ENCODE measurements at regions not wholly inside any gene's neighbourhood (a gene's known extent, or its start where the extent isn't known, plus 50 kb on each side); places are given as distances from the start of the nearest gene placed in this dataset.

- WGBS, 2 experiments: 91 to 96% methylated on average over 9 of the region's 9 CpGs
- Histone ChIP-seq H3K4me3 (ENCODE audit: insufficient read depth, low read depth, low read length) (no peak overlapping the region), H3K27ac (ENCODE audit: insufficient read depth, low read depth, low read length, poor library complexity, severe bottlenecking) (no peak overlapping the region)
These were observed 273.8 kb downstream of the RPS6KC1 start for GRCh38 chr1:213324859-213325258.

GRCh38 chr1:213325482-213325881 is 274.4 kb downstream of the RPS6KC1 start:
- 92 to 95% methylated on average over 9 of the region's 9 CpGs for WGBS, 2 experiments
- no peaks in the 10 kb centered on the region for H3K27me3 ChIP-seq (ENCODE audit: control insufficient read depth, insufficient read depth, low read length, poor library complexity, severe bottlenecking)
- no peak overlapping the region for H3K4me3 ChIP-seq (ENCODE audit: insufficient read depth, low read depth, low read length)
- no peaks in the 10 kb centered on the region for H3K36me3 ChIP-seq (ENCODE audit: control insufficient read depth, insufficient read depth, low read length)
- H3K27ac ChIP-seq (ENCODE audit: insufficient read depth, low read depth, low read length, poor library complexity, severe bottlenecking): no peak overlapping the region
- H3K9me3 ChIP-seq (ENCODE audit: control insufficient read depth, low read length): no peaks in the 10 kb centered on the region
- H3K4me1 ChIP-seq (ENCODE audit: control insufficient read depth, insufficient read depth, low read length): peaks cover 12% of the 10 kb centered on the region

More at GRCh38 chr1:213324859-213325258, 273.8 kb downstream of the RPS6KC1 start:
- Histone ChIP-seq H3K9me3 (ENCODE audit: control insufficient read depth, low read length) (no peaks in the 10 kb centered on the region), H3K36me3 (ENCODE audit: control insufficient read depth, insufficient read depth, low read length) (no peaks in the 10 kb centered on the region), H3K4me1 (ENCODE audit: control insufficient read depth, insufficient read depth, low read length) (peaks cover 12% of the 10 kb centered on the region), H3K27me3 (ENCODE audit: control insufficient read depth, insufficient read depth, low read length, poor library complexity, severe bottlenecking) (no peaks in the 10 kb centered on the region)

- H3K4me3 ChIP-seq (ENCODE audit: insufficient read depth, low read depth, low read length): no peak overlapping the region
- 93 to 94% methylated on average over 2 of the region's 2 CpGs for WGBS, 2 experiments
- H3K36me3 ChIP-seq (ENCODE audit: control insufficient read depth, insufficient read depth, low read length): no peaks in the 10 kb centered on the region
- H3K27ac ChIP-seq (ENCODE audit: insufficient read depth, low read depth, low read length, poor library complexity, severe bottlenecking): no peak overlapping the region
- H3K27me3 ChIP-seq (ENCODE audit: control insufficient read depth, insufficient read depth, low read length, poor library complexity, severe bottlenecking): no peaks in the 10 kb centered on the region
- H3K4me1 ChIP-seq (ENCODE audit: control insufficient read depth, insufficient read depth, low read length): peaks cover 12% of the 10 kb centered on the region
- H3K9me3 ChIP-seq (ENCODE audit: control insufficient read depth, low read length): no peaks in the 10 kb centered on the region
These were observed 275.4 kb downstream of the RPS6KC1 start for GRCh38 chr1:213326281-213327016.

- 91 to 92% methylated on average over 5 of the region's 5 CpGs for WGBS, 2 experiments
- Histone ChIP-seq H3K36me3 (ENCODE audit: control insufficient read depth, insufficient read depth, low read length) (no peaks in the 10 kb centered on the region), H3K9me3 (ENCODE audit: control insufficient read depth, low read length) (no peaks in the 10 kb centered on the region), H3K27ac (ENCODE audit: insufficient read depth, low read depth, low read length, poor library complexity, severe bottlenecking) (no peak overlapping the region), H3K4me1 (ENCODE audit: control insufficient read depth, insufficient read depth, low read length) (peaks cover 12% of the 10 kb centered on the region), H3K4me3 (ENCODE audit: insufficient read depth, low read depth, low read length) (no peak overlapping the region), H3K27me3 (ENCODE audit: control insufficient read depth, insufficient read depth, low read length, poor library complexity, severe bottlenecking) (no peaks in the 10 kb centered on the region)
These were observed 276.1 kb downstream of the RPS6KC1 start for GRCh38 chr1:213327017-213327667.

- H3K4me3 ChIP-seq (ENCODE audit: insufficient read depth, low read depth, low read length): no peak overlapping the region
- no peak overlapping the region for H3K27ac ChIP-seq (ENCODE audit: insufficient read depth, low read depth, low read length, poor library complexity, severe bottlenecking)
- H3K4me1 ChIP-seq (ENCODE audit: control insufficient read depth, insufficient read depth, low read length): peaks cover 12% of the 10 kb centered on the region
- H3K36me3 ChIP-seq (ENCODE audit: control insufficient read depth, insufficient read depth, low read length): no peaks in the 10 kb centered on the region
- no peaks in the 10 kb centered on the region for H3K27me3 ChIP-seq (ENCODE audit: control insufficient read depth, insufficient read depth, low read length, poor library complexity, severe bottlenecking)
- 64 to 65% methylated on average over 11 of the region's 11 CpGs for WGBS, 2 experiments
- no peaks in the 10 kb centered on the region for H3K9me3 ChIP-seq (ENCODE audit: control insufficient read depth, low read length)
These were observed 278.5 kb downstream of the RPS6KC1 start for GRCh38 chr1:213329406-213330008.

- Histone ChIP-seq H3K9me3 (ENCODE audit: control insufficient read depth, low read length) (no peaks in the 10 kb centered on the region), H3K27ac (ENCODE audit: insufficient read depth, low read depth, low read length, poor library complexity, severe bottlenecking) (no peak overlapping the region)
- 93 to 95% methylated on average over 3 of the region's 3 CpGs for WGBS, 2 experiments
These were observed 279.2 kb downstream of the RPS6KC1 start for GRCh38 chr1:213330281-213330680.

GRCh38 chr1:213331631-213332175 is 280.7 kb downstream of the RPS6KC1 start:
- Histone ChIP-seq H3K27me3 (ENCODE audit: control insufficient read depth, insufficient read depth, low read length, poor library complexity, severe bottlenecking) (no peaks in the 10 kb centered on the region), H3K27ac (ENCODE audit: insufficient read depth, low read depth, low read length, poor library complexity, severe bottlenecking) (no peak overlapping the region), H3K4me3 (ENCODE audit: insufficient read depth, low read depth, low read length) (no peak overlapping the region), H3K36me3 (ENCODE audit: control insufficient read depth, insufficient read depth, low read length) (no peaks in the 10 kb centered on the region), H3K4me1 (ENCODE audit: control insufficient read depth, insufficient read depth, low read length) (peaks cover 12% of the 10 kb centered on the region), H3K9me3 (ENCODE audit: control insufficient read depth, low read length) (no peaks in the 10 kb centered on the region)
- WGBS, 2 experiments: 80 to 90% methylated on average over 3 to 4 of the region's 4 CpGs

More at GRCh38 chr1:213330281-213330680, 279.2 kb downstream of the RPS6KC1 start:
- H3K4me3 ChIP-seq (ENCODE audit: insufficient read depth, low read depth, low read length): no peak overlapping the region
- peaks cover 12% of the 10 kb centered on the region for H3K4me1 ChIP-seq (ENCODE audit: control insufficient read depth, insufficient read depth, low read length)
- no peaks in the 10 kb centered on the region for H3K36me3 ChIP-seq (ENCODE audit: control insufficient read depth, insufficient read depth, low read length)
- no peaks in the 10 kb centered on the region for H3K27me3 ChIP-seq (ENCODE audit: control insufficient read depth, insufficient read depth, low read length, poor library complexity, severe bottlenecking)

- H3K9me3 ChIP-seq (ENCODE audit: control insufficient read depth, low read length): no peaks in the 10 kb centered on the region
- no peaks in the 10 kb centered on the region for H3K27me3 ChIP-seq (ENCODE audit: control insufficient read depth, insufficient read depth, low read length, poor library complexity, severe bottlenecking)
- peaks cover 12% of the 10 kb centered on the region for H3K4me1 ChIP-seq (ENCODE audit: control insufficient read depth, insufficient read depth, low read length)
- no peak overlapping the region for H3K27ac ChIP-seq (ENCODE audit: insufficient read depth, low read depth, low read length, poor library complexity, severe bottlenecking)
- WGBS, 2 experiments: 82 to 91% methylated on average over 4 of the region's 4 CpGs
- no peak overlapping the region for H3K4me3 ChIP-seq (ENCODE audit: insufficient read depth, low read depth, low read length)
- no peaks in the 10 kb centered on the region for H3K36me3 ChIP-seq (ENCODE audit: control insufficient read depth, insufficient read depth, low read length)
These were observed 281.4 kb downstream of the RPS6KC1 start for GRCh38 chr1:213332491-213332890.

GRCh38 chr1:213333121-213333520 is 282.1 kb downstream of the RPS6KC1 start:
- Histone ChIP-seq H3K27ac (ENCODE audit: insufficient read depth, low read depth, low read length, poor library complexity, severe bottlenecking) (no peak overlapping the region), H3K4me1 (ENCODE audit: control insufficient read depth, insufficient read depth, low read length) (peaks cover 12% of the 10 kb centered on the region), H3K36me3 (ENCODE audit: control insufficient read depth, insufficient read depth, low read length) (no peaks in the 10 kb centered on the region), H3K9me3 (ENCODE audit: control insufficient read depth, low read length) (no peaks in the 10 kb centered on the region), H3K4me3 (ENCODE audit: insufficient read depth, low read depth, low read length) (no peak overlapping the region), H3K27me3 (ENCODE audit: control insufficient read depth, insufficient read depth, low read length, poor library complexity, severe bottlenecking) (no peaks in the 10 kb centered on the region)
- 94 to 95% methylated on average over 5 of the region's 5 CpGs for WGBS, 2 experiments

- Histone ChIP-seq H3K27ac (ENCODE audit: insufficient read depth, low read depth, low read length, poor library complexity, severe bottlenecking) (no peak overlapping the region), H3K4me3 (ENCODE audit: insufficient read depth, low read depth, low read length) (no peak overlapping the region), H3K4me1 (ENCODE audit: control insufficient read depth, insufficient read depth, low read length) (no peaks in the 10 kb centered on the region), H3K27me3 (ENCODE audit: control insufficient read depth, insufficient read depth, low read length, poor library complexity, severe bottlenecking) (no peaks in the 10 kb centered on the region), H3K36me3 (ENCODE audit: control insufficient read depth, insufficient read depth, low read length) (no peaks in the 10 kb centered on the region), H3K9me3 (ENCODE audit: control insufficient read depth, low read length) (no peaks in the 10 kb centered on the region)
- 90% methylated on average over 3 of the region's 3 CpGs for WGBS, 2 experiments
These were observed 284.0 kb downstream of the RPS6KC1 start for GRCh38 chr1:213335084-213335483.
